SK-N-SH (cell line): ENCODE measurements at regions not wholly inside any gene's neighbourhood (a gene's known extent, or its start where the extent isn't known, plus 50 kb on each side); places are given as distances from the start of the nearest gene placed in this dataset.

Experiments used
- CTCF ChIA-PET: fragments of 300-600, 350-600 bp; formaldehyde crosslinking; extraction: SDS; loops from one replicate; lab custom pipeline; 2021; lab: Yijun Ruan, JAX
- POLR2A ChIA-PET: fragments of 350-600 bp; sonication (Branson Sonifier 250); formaldehyde crosslinking; extraction: SDS; loops from one replicate; lab custom pipeline; 2020; ENCODE audit warnings: antibody characterized with exemption, inconsistent platforms; lab: Yijun Ruan, JAX
- DNase-seq: peaks from one replicate; pipeline ENCODE4 v3.0.0; 2012
- H2AFZ ChIP-seq: fragments of 200-600 bp; sonication (generic); 2 replicates; pipeline ENCODE4 v1.8.1; 2016; ENCODE audit warnings: antibody characterized with exemption, mild to moderate bottlenecking, low read depth
- H3F3A ChIP-seq: fragments of 200-600 bp; sonication (generic); replicated peaks from 2 replicates; pipeline ENCODE3; 2016; ENCODE audit warnings: antibody characterized with exemption, mild to moderate bottlenecking; ENCODE audit not compliant: insufficient read depth
- H3K27ac ChIP-seq, 2 experiments: fragments of 200-500 bp in 1 of 2; fragments of 200-600 bp in 1 of 2; sonication (Bioruptor generic) in 1 of 2; sonication (generic), shearing (Covaris generic) in 1 of 2; 2 replicates each; pipeline versions ENCODE4 v1.5.1 to v1.6.1; 2014 to 2016; ENCODE audit warnings: low read depth in 2 of 2, inconsistent platforms in 1 of 2, low read length in 1 of 2, mild to moderate bottlenecking in 1 of 2, mixed read lengths in 1 of 2
- H3K27me3 ChIP-seq: fragments of 200-600 bp; sonication (generic), shearing (Covaris generic); 2 replicates; pipeline ENCODE4 v1.6.1; 2016; ENCODE audit warnings: mixed run types; ENCODE audit not compliant: insufficient read depth
- H3K36me3 ChIP-seq, 2 experiments: fragments of 200-500 bp in 1 of 2; fragments of 200-600 bp in 1 of 2; sonication (Bioruptor generic) in 1 of 2; sonication (generic) in 1 of 2; replicated peaks in 1 of 2; 2 replicates each; pipeline versions ENCODE3 to v1.5.1; 2014 to 2016; ENCODE audit warnings: low read length in 1 of 2, mild to moderate bottlenecking in 1 of 2; ENCODE audit not compliant: insufficient read depth in 2 of 2, control insufficient read depth in 1 of 2
- H3K4me1 ChIP-seq, 2 experiments: fragments of 200-500 bp in 1 of 2; fragments of 200-600 bp in 1 of 2; sonication (Bioruptor generic) in 1 of 2; sonication (generic), shearing (Covaris generic) in 1 of 2; 2 replicates each; pipeline versions ENCODE4 v1.5.1 to v1.6.1; 2014 to 2016; ENCODE audit warnings: low read depth in 1 of 2, low read length in 1 of 2, mixed run types in 1 of 2; ENCODE audit not compliant: insufficient read depth in 2 of 2, control insufficient read depth in 1 of 2
- H3K4me2 ChIP-seq: fragments of 200-600 bp; sonication (generic), shearing (Covaris generic); 2 replicates; pipeline ENCODE4 v1.6.1; 2017; ENCODE audit warnings: mixed run types
- H3K4me3 ChIP-seq, 2 experiments: fragments of 200-500 bp in 1 of 2; fragments of 200-600 bp in 1 of 2; sonication (Bioruptor generic) in 1 of 2; sonication (generic), shearing (Covaris generic) in 1 of 2; 2 replicates each; pipeline versions ENCODE4 v1.5.1 to v1.8.1; 2014 to 2016; ENCODE audit warnings: low read depth in 2 of 2, inconsistent platforms in 1 of 2, low read length in 1 of 2, mild to moderate bottlenecking in 1 of 2, mixed read lengths in 1 of 2, moderate library complexity in 1 of 2
- H3K79me2 ChIP-seq: fragments of 200-600 bp; sonication (generic); 2 replicates; pipeline ENCODE4 v1.8.1; 2017; ENCODE audit warnings: mild to moderate bottlenecking; ENCODE audit not compliant: insufficient read depth
- H3K9ac ChIP-seq: fragments of 200-600 bp; sonication (generic); 2 replicates; pipeline ENCODE4 v1.6.1; 2017; ENCODE audit warnings: mixed run types
- H3K9me2 ChIP-seq: fragments of 200-600 bp; sonication (generic); 2 replicates; pipeline ENCODE4 v1.6.1; 2017; ENCODE audit warnings: mixed run types
- H3K9me3 ChIP-seq: fragments of 200-600 bp; sonication (generic); 2 replicates; pipeline ENCODE4 v1.6.1; 2017; ENCODE audit warnings: mixed run types, mild to moderate bottlenecking, moderate library complexity
- H4K20me1 ChIP-seq: fragments of 200-600 bp; sonication (generic); 2 replicates; pipeline ENCODE4 v1.6.1; 2017; ENCODE audit warnings: mild to moderate bottlenecking, mixed run types; ENCODE audit not compliant: insufficient read depth
- CHD2 ChIP-seq: fragments of 150-350 bp; IDR thresholded peaks from 2 replicates; pipeline ENCODE4 v1.6.1; 2018; ENCODE audit warnings: low read length; ENCODE audit not compliant: partially characterized antibody
- CTCF ChIP-seq: fragments of 200-600 bp; sonication (generic); IDR thresholded peaks from 2 replicates; pipeline ENCODE4 v1.6.1; 2017; ENCODE audit warnings: antibody characterized with exemption, mild to moderate bottlenecking, moderate library complexity
- GATA2 ChIP-seq: sonication (generic); formaldehyde crosslinking; IDR thresholded peaks from 2 replicates; pipeline ENCODE4 v1.5.0; 2020; ENCODE audit warnings: mild to moderate bottlenecking, missing genetic modification reagents
- IRF3 ChIP-seq: fragments of 150-350 bp; IDR thresholded peaks from 2 replicates; pipeline ENCODE4 v1.6.1; 2016; ENCODE audit warnings: mild to moderate bottlenecking, low read depth, low read length
- JUND ChIP-seq: IDR thresholded peaks from 2 replicates; pipeline ENCODE4 v1.4.0; 2012
- MEF2A ChIP-seq: IDR thresholded peaks from 2 replicates; pipeline ENCODE4 v1.4.0; 2012; ENCODE audit warnings: low read depth, borderline replicate concordance
- NRF1 ChIP-seq: IDR thresholded peaks from 2 replicates; pipeline ENCODE4 v1.6.1; 2012; ENCODE audit warnings: low read depth, mild to moderate bottlenecking, low read length
- PBX3 ChIP-seq: IDR thresholded peaks from 2 replicates; pipeline ENCODE4; 2012
- RCOR1 ChIP-seq: fragments of 150-350 bp; IDR thresholded peaks from 2 replicates; pipeline ENCODE4 v1.6.1; 2017; ENCODE audit warnings: antibody characterized with exemption, low read length
- RXRA ChIP-seq: IDR thresholded peaks from 2 replicates; pipeline ENCODE4 v1.4.0; 2012; ENCODE audit warnings: low read depth, mild to moderate bottlenecking, borderline replicate concordance
- SIN3A ChIP-seq: IDR thresholded peaks from 2 replicates; pipeline ENCODE4 v1.6.1; 2012; ENCODE audit warnings: low read depth, mild to moderate bottlenecking, low read length, moderate library complexity, borderline replicate concordance
- TAF1 ChIP-seq: IDR thresholded peaks from 2 replicates; pipeline ENCODE4 v1.6.1; 2012; ENCODE audit warnings: low read depth, mild to moderate bottlenecking, low read length, moderate library complexity, borderline replicate concordance
- USF2 ChIP-seq: fragments of 150-350 bp; IDR thresholded peaks from 2 replicates; pipeline ENCODE4 v1.6.1; 2017; ENCODE audit warnings: antibody characterized with exemption, low read length, low read depth, borderline replicate concordance
- ZBTB33 ChIP-seq: IDR thresholded peaks from 2 replicates; pipeline ENCODE4 v1.4.0; 2012; ENCODE audit warnings: low read depth, borderline replicate concordance
- WGBS: methylation state at CpG from one replicate; pipeline ENCODE4 v1.1.6; 2017; ENCODE audit warnings: low lambda C conversion rate; 5-methylcytosine and 5-hydroxymethylcytosine counted together

GRCh38 chr3:150317469-150317868, 90.6 kb upstream of the TSC22D2 start:
- TF ChIP-seq SIN3A (no peak), MEF2A (no peak), RCOR1 (no peak), CHD2 (no peak), PBX3 (no peak), NRF1 (no peak), JUND (no peak), USF2 (no peak), GATA2 (CRISPR knock-in tag) (no peak), CTCF (no peak), RXRA (no peak), IRF3 (no peak), TAF1 (no peak), ZBTB33 (no peak)
- TF ChIP-seq, all 33 proteins: peak for 0
- Histone ChIP-seq H2AFZ (no peak overlapping the region), H4K20me1 (no peaks in the 10 kb centered on the region), H3K4me3 (no peak overlapping the region), H3K9me3 (no peaks in the 10 kb centered on the region), H3K9ac (no peak overlapping the region), H3K9me2 (no peaks in the 10 kb centered on the region; the same call in 1 of the 2 replicates), H3K27me3 (no peaks in the 10 kb centered on the region), H3F3A (peaks cover 13% of the 10 kb centered on the region), H3K4me1 (peaks cover 0 to 5% of the 10 kb centered on the region in 2 experiments; a peak in 2 of 4 replicates), H3K36me3 (no peaks in the 10 kb centered on the region), H3K27ac (no peak overlapping the region), H3K79me2 (no peaks in the 10 kb centered on the region), H3K4me2 (no peak overlapping the region)
- ChIA-PET POLR2A (no interaction called here), CTCF (interaction anchor here (1.1 kb wide), 1 partner anchor 11 kb away, joined by 3 read pairs; no protein-coding TSS in a partner anchor)
- no peak for DNase-seq
- WGBS, result 72% methylated on average over 2 of the region's 2 CpGs
